ENCODE measurements at regions not wholly inside any gene's neighbourhood (a gene's known extent, or its start where the extent isn't known, plus 50 kb on each side); places are given as distances from the start of the nearest gene placed in this dataset.

DNA sequence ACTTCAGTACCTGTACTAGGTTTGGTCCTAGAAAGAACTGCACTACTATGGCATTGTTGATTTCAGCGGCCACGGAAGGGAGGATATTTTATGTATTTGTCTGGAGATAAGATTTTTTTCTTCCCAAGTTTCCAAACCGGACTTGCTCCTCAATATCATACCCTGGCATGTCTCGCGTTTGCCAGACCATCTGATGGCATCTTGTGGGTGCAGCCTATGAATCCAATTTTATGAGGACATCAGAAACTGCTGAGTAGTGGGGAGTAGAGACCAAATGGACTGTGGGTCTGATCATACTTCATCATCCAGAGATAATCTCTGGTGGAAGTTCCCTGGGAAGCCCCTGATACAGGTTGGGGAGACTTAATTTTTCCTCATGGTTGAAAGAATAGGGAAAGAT, 716.1 kb upstream of the WWC1 start:
- TF ChIP-seq, protein P1, sequence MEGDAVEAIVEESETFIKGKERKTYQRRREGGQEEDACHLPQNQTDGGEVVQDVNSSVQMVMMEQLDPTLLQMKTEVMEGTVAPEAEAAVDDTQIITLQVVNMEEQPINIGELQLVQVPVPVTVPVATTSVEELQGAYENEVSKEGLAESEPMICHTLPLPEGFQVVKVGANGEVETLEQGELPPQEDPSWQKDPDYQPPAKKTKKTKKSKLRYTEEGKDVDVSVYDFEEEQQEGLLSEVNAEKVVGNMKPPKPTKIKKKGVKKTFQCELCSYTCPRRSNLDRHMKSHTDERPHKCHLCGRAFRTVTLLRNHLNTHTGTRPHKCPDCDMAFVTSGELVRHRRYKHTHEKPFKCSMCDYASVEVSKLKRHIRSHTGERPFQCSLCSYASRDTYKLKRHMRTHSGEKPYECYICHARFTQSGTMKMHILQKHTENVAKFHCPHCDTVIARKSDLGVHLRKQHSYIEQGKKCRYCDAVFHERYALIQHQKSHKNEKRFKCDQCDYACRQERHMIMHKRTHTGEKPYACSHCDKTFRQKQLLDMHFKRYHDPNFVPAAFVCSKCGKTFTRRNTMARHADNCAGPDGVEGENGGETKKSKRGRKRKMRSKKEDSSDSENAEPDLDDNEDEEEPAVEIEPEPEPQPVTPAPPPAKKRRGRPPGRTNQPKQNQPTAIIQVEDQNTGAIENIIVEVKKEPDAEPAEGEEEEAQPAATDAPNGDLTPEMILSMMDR (IDR thresholded peaks at IDR 0.05; ENCODE audit: low read depth, low read length, missing control alignments): no peak
- no peak for DNase-seq (ENCODE audit: low read depth)
- no peak overlapping the region for H3K4me3 ChIP-seq (ENCODE audit: low read depth, low read length)

- no peak overlapping the region for H3K4me3 ChIP-seq (ENCODE audit: low read depth, low read length)
- DNase-seq (ENCODE audit: low read depth): no peak
- TF ChIP-seq, protein P1 (IDR thresholded peaks at IDR 0.05; ENCODE audit: low read depth, low read length, missing control alignments): no peak
These were observed 715.3 kb upstream of the WWC1 start for GRCh38 chr5:167576126-167576525.

DNA sequence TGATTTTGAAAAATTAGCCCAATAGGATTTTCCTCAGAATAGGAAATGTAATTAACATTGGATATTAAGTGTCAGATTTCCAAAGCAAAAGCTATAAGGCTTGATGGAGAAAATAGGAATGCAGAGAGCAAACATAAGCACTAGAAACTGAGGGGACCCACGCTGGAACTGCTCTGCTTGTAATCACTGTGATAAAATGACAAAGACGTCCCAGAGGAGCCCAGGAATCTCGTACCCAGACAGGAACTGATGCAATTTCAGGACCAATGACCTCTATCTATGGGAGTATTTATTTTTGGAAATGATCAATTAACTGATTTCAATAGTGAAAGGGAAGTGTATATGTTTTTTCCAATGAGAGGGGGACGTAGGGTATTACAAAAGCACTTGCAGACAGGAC, 714.5 kb upstream of the WWC1 start:
- no peak for DNase-seq (ENCODE audit: low read depth)

DNA sequence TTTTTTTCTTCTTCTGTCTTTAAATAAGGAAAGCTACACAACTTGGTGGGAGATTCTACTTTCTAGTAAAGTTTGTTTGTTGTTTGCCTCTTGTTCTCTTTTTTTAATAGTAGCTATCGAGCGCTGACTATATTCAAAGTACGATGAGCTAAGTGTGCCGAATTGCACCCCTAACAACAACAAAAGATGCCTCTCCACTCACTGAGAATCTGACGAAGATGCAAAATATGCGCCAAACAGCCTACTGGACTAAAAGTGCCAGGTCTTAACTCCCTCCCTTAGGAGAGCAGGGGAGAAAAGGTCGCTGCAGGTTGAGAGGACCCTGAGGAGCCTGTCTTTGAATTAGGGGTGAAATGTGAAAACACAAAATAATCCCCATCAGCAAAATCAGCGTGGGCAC, 713.8 kb upstream of the WWC1 start:
- H3K4me3 ChIP-seq (ENCODE audit: low read depth, low read length): no peak overlapping the region
- TF ChIP-seq, protein P1 (IDR thresholded peaks at IDR 0.05; ENCODE audit: low read depth, low read length, missing control alignments): no peak
- no peak for DNase-seq (ENCODE audit: low read depth)

More for the DNA sequence above, 714.5 kb upstream of the WWC1 start:
- H3K4me3 ChIP-seq (ENCODE audit: low read depth, low read length): no peak overlapping the region
- TF ChIP-seq, protein P1 (IDR thresholded peaks at IDR 0.05; ENCODE audit: low read depth, low read length, missing control alignments): no peak

- TF ChIP-seq, protein P1 (IDR thresholded peaks at IDR 0.05; ENCODE audit: low read depth, low read length, missing control alignments): no peak
- DNase-seq (ENCODE audit: low read depth): no peak
These were observed 712.3 kb upstream of the WWC1 start for GRCh38 chr5:167578977-167579692.

GRCh38 chr5:167579693-167580055, 711.8 kb upstream of the WWC1 start:
- TF ChIP-seq, protein P1 (IDR thresholded peaks at IDR 0.05; ENCODE audit: low read depth, low read length, missing control alignments): no peak
- no peak for DNase-seq (ENCODE audit: low read depth)
- no peak overlapping the region for H3K4me3 ChIP-seq (ENCODE audit: low read depth, low read length)

More at GRCh38 chr5:167578977-167579692, 712.3 kb upstream of the WWC1 start:
- H3K4me3 ChIP-seq (ENCODE audit: low read depth, low read length): no peak overlapping the region

DNA sequence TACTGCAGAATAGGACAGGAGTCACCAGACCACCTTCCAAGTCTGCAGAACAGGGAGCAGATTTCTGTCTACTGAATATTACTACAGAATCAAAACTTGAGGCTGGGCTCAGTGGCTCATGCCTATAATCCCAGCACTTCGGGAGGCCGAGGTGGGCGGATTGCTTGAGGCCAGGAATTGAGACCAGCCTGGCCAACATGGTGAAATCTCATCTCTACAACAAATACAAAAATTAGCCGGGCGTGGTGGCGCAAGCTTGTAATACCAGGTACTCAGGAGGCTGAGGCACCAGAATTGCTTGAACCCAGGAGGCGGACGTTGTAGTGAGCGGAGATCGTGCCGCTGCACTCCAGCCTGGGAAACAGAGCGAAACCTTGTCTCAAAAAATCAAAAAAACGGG, 710.8 kb upstream of the WWC1 start:
- H3K4me3 ChIP-seq (ENCODE audit: low read depth, low read length): no peak overlapping the region
- TF ChIP-seq, protein P1 (IDR thresholded peaks at IDR 0.05; ENCODE audit: low read depth, low read length, missing control alignments): no peak
- no peak for DNase-seq (ENCODE audit: low read depth)

Measured in GM12864 (cell line).